ENCODE measurements at regions not wholly inside any gene's neighbourhood (a gene's known extent, or its start where the extent isn't known, plus 50 kb on each side); places are given as distances from the start of the nearest gene placed in this dataset.

DNA sequence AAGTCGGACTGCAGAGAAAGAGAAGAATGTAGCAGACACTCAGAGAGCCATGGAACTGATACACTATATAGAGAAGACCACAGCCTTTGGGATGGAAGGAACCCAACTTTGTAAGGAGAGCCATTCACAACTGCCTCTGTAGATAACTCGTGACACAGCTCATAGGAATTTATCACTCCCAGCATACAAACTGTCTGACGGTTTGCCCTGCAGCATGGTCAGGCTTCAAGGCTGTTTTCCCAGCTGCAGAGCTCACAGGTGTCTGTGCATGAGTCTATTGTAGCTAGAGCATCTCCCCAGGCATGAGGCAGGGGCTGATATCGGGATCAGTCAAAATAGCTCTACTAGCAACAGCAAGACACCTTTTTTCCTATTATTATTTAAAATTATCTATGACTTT is 130.5 kb upstream of the DTNBP1 start:
- DNase-seq, result no peak

DNA sequence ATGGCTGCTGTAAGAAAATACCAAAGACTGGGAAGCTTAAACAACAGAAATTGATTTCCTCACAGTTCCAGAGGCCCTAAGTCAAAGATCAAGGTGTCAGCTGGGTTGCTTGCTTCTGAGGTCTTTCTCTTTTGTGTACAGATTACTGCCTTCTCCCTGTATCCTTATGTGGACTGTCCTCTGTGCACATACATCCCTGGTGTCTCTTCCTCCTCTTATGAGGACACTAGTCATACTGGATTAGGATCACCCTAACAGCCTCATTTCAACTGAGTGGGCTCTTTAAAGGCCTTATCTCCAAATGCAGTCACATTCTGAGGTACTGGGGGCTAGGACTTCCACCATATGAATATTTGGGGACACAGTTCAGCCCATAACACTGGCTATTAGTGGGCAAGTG is 130.0 kb upstream of the DTNBP1 start:
- no peak for DNase-seq

GRCh38 chr6:15791448-15792181 is 128.8 kb upstream of the DTNBP1 start:
- DNase-seq, result no peak

- DNase-seq, result no peak
Measured at GRCh38 chr6:15790116-15790515, 127.3 kb upstream of the DTNBP1 start.

GRCh38 chr6:15786846-15787245 is 124.0 kb upstream of the DTNBP1 start:
- no peak for DNase-seq

DNA sequence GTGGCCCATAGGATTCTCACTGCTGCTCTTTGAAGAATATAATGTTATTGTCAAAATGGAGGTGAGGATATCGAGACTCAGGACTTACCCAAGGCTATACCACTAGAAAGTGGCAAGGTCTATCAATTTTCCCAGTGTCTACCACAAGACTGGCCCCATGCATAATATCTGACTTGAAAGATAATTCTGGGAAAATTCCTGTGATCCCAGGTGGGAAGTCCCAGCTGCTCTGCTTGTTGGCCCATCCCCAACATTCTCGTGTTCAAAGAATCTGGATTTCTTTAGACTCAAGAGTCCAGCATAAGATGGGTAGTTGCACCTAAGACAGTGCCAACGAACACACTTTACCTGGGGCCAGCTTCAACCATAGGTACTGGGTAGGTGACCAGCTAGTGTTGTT is 120.7 kb upstream of the DTNBP1 start:
- DNase-seq, result no peak

DNA sequence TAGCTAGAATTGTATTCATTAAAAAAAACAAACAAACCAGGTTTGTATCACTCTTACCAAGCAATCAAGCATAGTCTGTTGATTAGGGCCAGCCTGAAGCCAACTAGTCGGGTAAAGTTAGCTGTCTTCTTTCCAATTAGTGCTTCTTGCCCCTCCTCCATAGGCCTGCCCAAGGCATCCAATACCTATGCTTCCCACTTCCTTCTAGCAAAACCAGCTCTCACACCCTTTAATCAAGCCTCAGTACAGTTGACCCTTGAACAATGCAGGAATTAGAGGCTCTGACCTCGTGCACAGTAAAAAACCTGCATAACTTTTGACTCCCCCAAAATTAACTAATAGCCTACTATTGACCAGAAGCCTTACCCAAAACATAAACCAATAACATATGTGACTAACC is 119.1 kb upstream of the DTNBP1 start:
- DNase-seq, result no peak

GRCh38 chr6:15781333-15781732 is 118.5 kb upstream of the DTNBP1 start:
- DNase-seq, result no peak

DNA sequence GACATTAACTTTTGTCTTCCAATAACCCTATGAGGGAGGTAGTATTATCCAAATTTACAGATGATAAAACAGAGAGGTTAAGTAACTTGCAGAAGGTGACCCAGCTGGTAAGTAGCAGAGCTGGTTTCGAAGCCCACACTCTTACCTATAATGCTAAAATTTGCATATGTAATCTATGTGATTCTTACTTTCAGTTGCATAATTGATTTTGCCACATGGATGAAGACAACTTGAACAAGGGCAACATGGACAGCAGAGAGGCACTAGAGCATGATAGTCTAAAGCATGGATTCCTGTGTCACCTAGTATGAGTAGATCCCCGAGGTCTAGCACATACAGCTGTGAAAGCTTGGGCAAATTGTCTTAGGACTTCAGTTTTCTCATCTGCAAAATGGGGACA is 117.6 kb upstream of the DTNBP1 start:
- no peak for DNase-seq

- no peak for DNase-seq
Measured at GRCh38 chr6:15779726-15780125, 116.9 kb upstream of the DTNBP1 start.

GRCh38 chr6:15776458-15776980 is 113.7 kb upstream of the DTNBP1 start:
- DNase-seq, result peak; percentile 88

- DNase-seq, result no peak
Measured at GRCh38 chr6:15775741-15776140, 112.9 kb upstream of the DTNBP1 start.

DNA sequence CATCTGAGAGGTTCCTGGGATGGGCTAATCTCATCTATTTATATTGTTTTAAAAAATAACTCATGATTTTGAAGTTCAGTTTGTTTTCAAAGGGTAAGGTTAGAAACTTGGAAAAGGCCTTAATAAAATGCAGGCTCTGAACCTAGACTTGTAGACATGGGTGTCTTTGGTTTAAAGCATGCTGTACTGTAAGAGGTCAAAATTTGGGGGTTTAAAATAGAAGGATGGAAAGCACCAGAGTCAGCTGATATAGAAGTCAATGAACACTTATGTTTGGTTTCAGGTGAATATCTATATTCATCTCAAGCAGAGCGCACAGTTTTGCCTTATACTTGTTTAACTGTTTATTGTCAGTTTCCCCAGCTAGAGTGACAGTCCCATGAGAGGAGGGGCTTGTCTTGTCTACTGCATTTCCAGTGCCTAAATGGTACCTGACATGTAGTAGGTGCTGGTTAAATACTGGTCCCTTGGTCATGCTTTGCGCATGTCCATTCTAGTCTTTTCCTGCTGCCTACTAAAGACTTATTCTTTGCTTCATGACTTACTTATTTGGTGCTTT is 112.3 kb upstream of the DTNBP1 start:
- no peak for DNase-seq

GRCh38 chr6:15773806-15774410 is 111.1 kb upstream of the DTNBP1 start:
- no peak for DNase-seq

DNA sequence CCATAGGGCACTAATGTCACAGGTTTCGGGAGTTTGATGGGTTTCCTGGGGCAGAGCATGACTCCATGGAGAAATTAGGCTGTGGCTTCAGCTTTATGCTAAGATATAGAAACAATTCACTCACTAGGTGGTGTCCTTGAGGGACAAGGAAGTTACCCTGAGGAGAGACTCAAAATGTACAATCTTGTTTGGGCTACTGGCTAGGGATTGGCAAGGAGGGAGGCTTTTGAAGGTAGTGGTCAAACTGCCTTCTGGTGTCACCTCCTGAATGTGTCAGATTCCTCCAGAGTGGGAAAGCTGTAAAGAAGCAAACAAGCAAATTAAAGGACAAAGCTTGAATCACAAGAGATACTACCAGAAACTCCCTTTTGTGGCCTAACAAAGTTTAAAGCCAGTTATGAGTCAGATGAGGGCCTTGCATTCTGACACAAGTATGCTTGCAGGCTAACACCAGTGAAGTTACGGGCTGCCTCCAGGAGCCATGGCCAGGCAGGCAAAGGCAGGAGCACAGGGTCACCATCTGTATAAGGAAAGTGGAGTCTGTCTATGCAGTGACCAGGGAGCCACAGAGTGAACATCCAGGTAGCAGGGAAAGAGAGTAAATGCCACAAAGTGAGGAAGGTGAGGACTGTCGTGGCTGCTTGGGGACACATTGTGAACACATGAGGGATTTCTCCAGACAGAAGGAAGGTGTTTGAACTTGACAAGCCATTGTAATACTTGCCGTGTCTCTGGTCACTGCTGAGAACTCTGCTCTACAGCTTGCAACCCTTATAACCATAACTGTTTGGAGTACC is 107.7 kb upstream of the DTNBP1 start:
- DNase-seq, result peak; percentile 80

GRCh38 chr6:15769511-15770018 is 106.7 kb upstream of the DTNBP1 start:
- DNase-seq, result no peak

- no peak for DNase-seq
Measured at GRCh38 chr6:15768999-15769398, 106.2 kb upstream of the DTNBP1 start.

GRCh38 chr6:15763837-15764236 is 101.0 kb upstream of the DTNBP1 start:
- DNase-seq, result no peak

GRCh38 chr6:15763364-15763763 is 100.5 kb upstream of the DTNBP1 start:
- DNase-seq, result no peak

DNA sequence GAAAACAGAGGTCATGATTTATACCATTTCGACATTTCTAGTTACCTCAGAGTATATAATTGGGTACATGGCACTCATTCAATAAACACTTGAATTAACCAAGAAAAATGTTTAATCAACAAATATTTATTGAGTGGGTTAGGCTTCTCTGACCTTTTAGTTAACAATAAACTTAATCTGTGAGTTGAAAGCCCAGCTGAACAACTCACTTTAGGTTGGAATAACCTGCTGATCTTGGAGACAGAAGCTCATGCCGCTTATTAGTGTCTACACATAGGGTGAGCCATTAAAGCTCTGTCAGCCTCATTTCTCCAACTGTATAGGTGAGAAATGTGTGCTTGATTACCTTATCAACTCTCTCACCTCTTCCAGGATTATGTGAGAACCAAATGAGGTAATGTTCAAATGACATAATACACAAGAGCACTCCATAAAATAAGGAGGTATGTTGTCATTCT is 98.2 kb upstream of the DTNBP1 start:
- DNase-seq, result no peak

GRCh38 chr6:15758631-15759215 is 95.9 kb upstream of the DTNBP1 start:
- DNase-seq, result no peak

DNA sequence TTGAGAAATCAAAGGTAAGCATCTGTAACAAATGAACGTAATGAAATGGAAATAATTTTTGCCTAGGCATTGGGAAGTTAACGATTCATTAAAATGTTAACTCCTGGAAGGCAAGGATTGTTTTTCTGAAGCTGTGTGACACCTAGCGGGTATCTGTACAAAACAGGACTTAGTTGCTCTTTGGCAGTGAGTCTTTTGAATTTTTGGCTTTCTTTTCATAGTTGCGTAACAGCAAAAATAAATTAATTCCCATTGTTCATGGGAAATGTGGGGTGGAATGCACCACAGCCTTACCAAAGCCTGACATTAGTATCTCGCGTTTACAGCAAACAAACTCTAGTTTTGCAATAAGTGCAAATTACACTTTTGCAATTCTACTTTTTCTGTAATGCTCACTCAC is 92.7 kb upstream of the DTNBP1 start:
- DNase-seq, result no peak

DNA sequence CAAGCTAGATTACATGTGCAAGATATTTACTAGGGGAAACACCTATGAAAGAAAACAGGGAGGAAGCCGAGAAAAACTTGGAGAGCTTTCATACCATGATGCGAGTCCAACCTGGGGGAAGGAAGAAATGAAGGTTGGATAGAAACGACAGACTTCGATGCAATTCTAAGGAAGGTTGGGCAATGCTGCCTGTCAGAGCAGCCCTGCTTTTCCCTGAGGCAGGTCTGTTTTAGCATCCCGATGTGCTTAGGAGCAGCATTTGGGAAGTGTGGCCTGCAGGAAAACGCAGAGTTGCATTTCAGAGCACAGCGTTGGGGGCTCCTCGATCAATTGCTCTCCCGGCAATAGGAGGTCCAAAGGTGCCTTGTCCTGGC is 91.9 kb upstream of the DTNBP1 start:
- DNase-seq, result no peak

Measured in activated CD4-positive, alpha-beta T cell treated with anti-CD3 and anti-CD28 coated beads, Interleukin-10, Interleukin-2, amounts not matched to agents 100 ng/mL and 50 ng/mL, durations not matched to agents 16 hours and 8 hours (primary cell).